ENCODE measurements at regions not wholly inside any gene's neighbourhood (a gene's known extent, or its start where the extent isn't known, plus 50 kb on each side); places are given as distances from the start of the nearest gene placed in this dataset.

GRCh38 chr1:30648408-30649000 is 74.9 kb downstream of the MATN1 start:
- H3K4me3 ChIP-seq (ENCODE audit: insufficient read length, low read depth), result no peak overlapping the region
- H3K36me3 ChIP-seq (ENCODE audit: insufficient read depth, insufficient read length, low read length), result no peaks in the 10 kb centered on the region
- no peak for TF ChIP-seq YY1 (IDR thresholded peaks at IDR 0.05; ENCODE audit: insufficient read depth, insufficient read length)
- TF ChIP-seq ZNF274 (IDR thresholded peaks at IDR 0.05; ENCODE audit: low read depth, low read length), result no peak
- no peak for TF ChIP-seq SUZ12 (IDR thresholded peaks at IDR 0.05; ENCODE audit: extremely low read depth, insufficient read depth, insufficient read length)
- peaks cover 9% of the 10 kb centered on the region for H3K4me1 ChIP-seq (ENCODE audit: insufficient read depth, insufficient read length)
- H3K27me3 ChIP-seq (ENCODE audit: insufficient read depth, insufficient read length), result no peaks in the 10 kb centered on the region
- H3K9ac ChIP-seq (ENCODE audit: insufficient read length, low read depth), result no peak overlapping the region
- H3K9me3 ChIP-seq (ENCODE audit: insufficient read depth, low read length), result 0 out of 2 replicates have a peak, but pooled peaks cover 4% of the 10 kb centered on the region
- no peak for DNase-seq (ENCODE audit: low read depth, low spot score)

- Histone ChIP-seq H3K27me3 (ENCODE audit: insufficient read depth, insufficient read length) (no peaks in the 10 kb centered on the region), H3K9ac (ENCODE audit: insufficient read length, low read depth) (no peak overlapping the region), H3K9me3 (ENCODE audit: insufficient read depth, low read length) (0 out of 2 replicates have a peak, but pooled peaks cover 4% of the 10 kb centered on the region), H3K4me3 (ENCODE audit: insufficient read length, low read depth) (no peak overlapping the region), H3K4me1 (ENCODE audit: insufficient read depth, insufficient read length) (peaks cover 5% of the 10 kb centered on the region), H3K36me3 (ENCODE audit: insufficient read depth, insufficient read length, low read length) (no peaks in the 10 kb centered on the region)
- TF ChIP-seq ZNF274 (IDR thresholded peaks at IDR 0.05; ENCODE audit: low read depth, low read length), result no peak
- no peak for TF ChIP-seq SUZ12 (IDR thresholded peaks at IDR 0.05; ENCODE audit: extremely low read depth, insufficient read depth, insufficient read length)
- no peak for TF ChIP-seq YY1 (IDR thresholded peaks at IDR 0.05; ENCODE audit: insufficient read depth, insufficient read length)
- no peak for DNase-seq (ENCODE audit: low read depth, low spot score)
Observed at GRCh38 chr1:30645807-30646206, 77.6 kb downstream of the MATN1 start.

- Histone ChIP-seq H3K4me1 (ENCODE audit: insufficient read depth, insufficient read length) (no peaks in the 10 kb centered on the region), H3K36me3 (ENCODE audit: insufficient read depth, insufficient read length, low read length) (no peaks in the 10 kb centered on the region), H3K9me3 (ENCODE audit: insufficient read depth, low read length) (0 out of 2 replicates have a peak, but pooled peaks cover 4% of the 10 kb centered on the region), H3K4me3 (ENCODE audit: insufficient read length, low read depth) (no peak overlapping the region), H3K27me3 (ENCODE audit: insufficient read depth, insufficient read length) (no peaks in the 10 kb centered on the region), H3K9ac (ENCODE audit: insufficient read length, low read depth) (no peak overlapping the region)
- TF ChIP-seq YY1 (IDR thresholded peaks at IDR 0.05; ENCODE audit: insufficient read depth, insufficient read length) (no peak), ZNF274 (IDR thresholded peaks at IDR 0.05; ENCODE audit: low read depth, low read length) (no peak), SUZ12 (IDR thresholded peaks at IDR 0.05; ENCODE audit: extremely low read depth, insufficient read depth, insufficient read length) (no peak)
- no peak for DNase-seq (ENCODE audit: low read depth, low spot score)
Observed at GRCh38 chr1:30642391-30643120, 80.8 kb downstream of the MATN1 start.

- Histone ChIP-seq H3K9ac (ENCODE audit: insufficient read length, low read depth) (no peak overlapping the region), H3K27me3 (ENCODE audit: insufficient read depth, insufficient read length) (no peaks in the 10 kb centered on the region), H3K9me3 (ENCODE audit: insufficient read depth, low read length) (0 out of 2 replicates have a peak, but pooled peaks cover 4% of the 10 kb centered on the region), H3K36me3 (ENCODE audit: insufficient read depth, insufficient read length, low read length) (no peaks in the 10 kb centered on the region), H3K4me3 (ENCODE audit: insufficient read length, low read depth) (no peak overlapping the region), H3K4me1 (ENCODE audit: insufficient read depth, insufficient read length) (no peaks in the 10 kb centered on the region)
- no peak for TF ChIP-seq SUZ12 (IDR thresholded peaks at IDR 0.05; ENCODE audit: extremely low read depth, insufficient read depth, insufficient read length)
- TF ChIP-seq ZNF274 (IDR thresholded peaks at IDR 0.05; ENCODE audit: low read depth, low read length), result no peak
- TF ChIP-seq YY1 (IDR thresholded peaks at IDR 0.05; ENCODE audit: insufficient read depth, insufficient read length), result no peak
- no peak for DNase-seq (ENCODE audit: low read depth, low spot score)
Observed at GRCh38 chr1:30641572-30642353, 81.6 kb downstream of the MATN1 start.

GRCh38 chr1:30639881-30640452 is 83.4 kb downstream of the MATN1 start:
- no peaks in the 10 kb centered on the region for H3K9me3 ChIP-seq (ENCODE audit: insufficient read depth, low read length)
- H3K4me1 ChIP-seq (ENCODE audit: insufficient read depth, insufficient read length), result no peaks in the 10 kb centered on the region
- H3K9ac ChIP-seq (ENCODE audit: insufficient read length, low read depth), result no peak overlapping the region
- no peaks in the 10 kb centered on the region for H3K27me3 ChIP-seq (ENCODE audit: insufficient read depth, insufficient read length)
- no peak for TF ChIP-seq SUZ12 (IDR thresholded peaks at IDR 0.05; ENCODE audit: extremely low read depth, insufficient read depth, insufficient read length)
- TF ChIP-seq YY1 (IDR thresholded peaks at IDR 0.05; ENCODE audit: insufficient read depth, insufficient read length), result no peak
- no peak for TF ChIP-seq ZNF274 (IDR thresholded peaks at IDR 0.05; ENCODE audit: low read depth, low read length)
- no peak for DNase-seq (ENCODE audit: low read depth, low spot score)
- H3K4me3 ChIP-seq (ENCODE audit: insufficient read length, low read depth), result no peak overlapping the region
- H3K36me3 ChIP-seq (ENCODE audit: insufficient read depth, insufficient read length, low read length), result no peaks in the 10 kb centered on the region

- H3K9me3 ChIP-seq (ENCODE audit: insufficient read depth, low read length), result no peaks in the 10 kb centered on the region
- no peaks in the 10 kb centered on the region for H3K36me3 ChIP-seq (ENCODE audit: insufficient read depth, insufficient read length, low read length)
- H3K4me1 ChIP-seq (ENCODE audit: insufficient read depth, insufficient read length), result peaks cover 3% of the 10 kb centered on the region
- TF ChIP-seq ZNF274 (IDR thresholded peaks at IDR 0.05; ENCODE audit: low read depth, low read length) (no peak), YY1 (IDR thresholded peaks at IDR 0.05; ENCODE audit: insufficient read depth, insufficient read length) (no peak), SUZ12 (IDR thresholded peaks at IDR 0.05; ENCODE audit: extremely low read depth, insufficient read depth, insufficient read length) (no peak)
- H3K9ac ChIP-seq (ENCODE audit: insufficient read length, low read depth), result no peak overlapping the region
- DNase-seq (ENCODE audit: low read depth, low spot score), result no peak
- no peak overlapping the region for H3K4me3 ChIP-seq (ENCODE audit: insufficient read length, low read depth)
- H3K27me3 ChIP-seq (ENCODE audit: insufficient read depth, insufficient read length), result no peaks in the 10 kb centered on the region
Observed at GRCh38 chr1:30638811-30639210, 84.6 kb downstream of the MATN1 start.

All from NT2/D1 (cell line).